ENCODE measurements at regions not wholly inside any gene's neighbourhood (a gene's known extent, or its start where the extent isn't known, plus 50 kb on each side); places are given as distances from the start of the nearest gene placed in this dataset.
"Not testable (repeated sequence)": the region's sequence is repeated elsewhere in the genome, so short reads cannot be mapped to it uniquely, and the experiment has no call there.

- not testable (repeated sequence) for H3K36me3 Mint-ChIP-seq (ENCODE audit: low read depth, unreplicated experiment); H3K9me3 Mint-ChIP-seq (ENCODE audit: unreplicated experiment); DNase-seq (ENCODE audit: low read depth); H3K27me3 ChIP-seq (ENCODE audit: insufficient read depth, low read length); H3K9ac ChIP-seq (ENCODE audit: low read length); H3K79me2 ChIP-seq (ENCODE audit: insufficient read depth, low read length); H3K4me1 Mint-ChIP-seq (ENCODE audit: low read depth, unreplicated experiment); H3K4me3 ChIP-seq (ENCODE audit: insufficient read depth, low read depth, low read length); H3K4me2 ChIP-seq (ENCODE audit: low read length); FAIRE-seq; H3K27ac Mint-ChIP-seq (ENCODE audit: unreplicated experiment); H3K4me3 Mint-ChIP-seq (ENCODE audit: unreplicated experiment); H3K27ac ChIP-seq (ENCODE audit: low read depth, low read length); H4K20me1 ChIP-seq (ENCODE audit: insufficient read depth, low read length); H3K9me3 ChIP-seq (ENCODE audit: insufficient read depth, low read depth, low read length); H3K4me1 ChIP-seq (ENCODE audit: insufficient read depth, low read length); H3K36me3 ChIP-seq (ENCODE audit: insufficient read depth, low read length); H2AFZ ChIP-seq (ENCODE audit: low read depth, low read length)
- peaks cover 21% of the 10 kb centered on the region for H3K27me3 Mint-ChIP-seq (ENCODE audit: low read depth, unreplicated experiment)
Observed at GRCh38 chr16:88199296-88200153, 183.2 kb upstream of the ZNF469 start.

- H3K9ac ChIP-seq (ENCODE audit: low read length); H3K4me1 Mint-ChIP-seq (ENCODE audit: low read depth, unreplicated experiment); H3K4me2 ChIP-seq (ENCODE audit: low read length); H3K79me2 ChIP-seq (ENCODE audit: insufficient read depth, low read length); H3K4me3 Mint-ChIP-seq (ENCODE audit: unreplicated experiment); H3K36me3 ChIP-seq (ENCODE audit: insufficient read depth, low read length); H3K4me1 ChIP-seq (ENCODE audit: insufficient read depth, low read length); H3K9me3 ChIP-seq (ENCODE audit: insufficient read depth, low read depth, low read length); H2AFZ ChIP-seq (ENCODE audit: low read depth, low read length); H3K27ac ChIP-seq (ENCODE audit: low read depth, low read length); H3K9me3 Mint-ChIP-seq (ENCODE audit: unreplicated experiment); H3K4me3 ChIP-seq (ENCODE audit: insufficient read depth, low read depth, low read length); FAIRE-seq; H4K20me1 ChIP-seq (ENCODE audit: insufficient read depth, low read length); H3K27ac Mint-ChIP-seq (ENCODE audit: unreplicated experiment); H3K36me3 Mint-ChIP-seq (ENCODE audit: low read depth, unreplicated experiment); H3K27me3 ChIP-seq (ENCODE audit: insufficient read depth, low read length); DNase-seq (ENCODE audit: low read depth): not testable (repeated sequence)
- H3K27me3 Mint-ChIP-seq (ENCODE audit: low read depth, unreplicated experiment): peaks cover 20% of the 10 kb centered on the region
Observed at GRCh38 chr16:88200154-88200895, 182.4 kb upstream of the ZNF469 start.

- no peak overlapping the region for H3K9ac ChIP-seq (ENCODE audit: low read length)
- H3K4me3 Mint-ChIP-seq (ENCODE audit: unreplicated experiment): no peak overlapping the region
- H3K4me2 ChIP-seq (ENCODE audit: low read length): no peak overlapping the region
- peaks cover 2% of the 10 kb centered on the region for H3K9me3 Mint-ChIP-seq (ENCODE audit: unreplicated experiment)
- no peak overlapping the region for H3K27ac Mint-ChIP-seq (ENCODE audit: unreplicated experiment)
- no peak overlapping the region for H3K4me3 ChIP-seq (ENCODE audit: insufficient read depth, low read depth, low read length)
- H3K36me3 Mint-ChIP-seq (ENCODE audit: low read depth, unreplicated experiment): no peaks in the 10 kb centered on the region
- no peaks in the 10 kb centered on the region for H3K4me1 ChIP-seq (ENCODE audit: insufficient read depth, low read length)
- H3K9me3 ChIP-seq (ENCODE audit: insufficient read depth, low read depth, low read length): no peaks in the 10 kb centered on the region
- DNase-seq (ENCODE audit: low read depth): no peak
- H3K27ac ChIP-seq (ENCODE audit: low read depth, low read length): no peak overlapping the region
- no peak overlapping the region for H2AFZ ChIP-seq (ENCODE audit: low read depth, low read length)
- no peaks in the 10 kb centered on the region for H3K4me1 Mint-ChIP-seq (ENCODE audit: low read depth, unreplicated experiment)
- no peaks in the 10 kb centered on the region for H4K20me1 ChIP-seq (ENCODE audit: insufficient read depth, low read length)
- no peaks in the 10 kb centered on the region for H3K27me3 ChIP-seq (ENCODE audit: insufficient read depth, low read length)
- TF ChIP-seq EZH2 (IDR thresholded peaks at IDR 0.05; ENCODE audit: insufficient read depth, low read length) (no peak), CTCF (IDR thresholded peaks at IDR 0.05; ENCODE audit: insufficient read depth, low read depth, low read length) (no peak)
- no peaks in the 10 kb centered on the region for H3K79me2 ChIP-seq (ENCODE audit: insufficient read depth, low read length)
- no peaks in the 10 kb centered on the region for H3K36me3 ChIP-seq (ENCODE audit: insufficient read depth, low read length)
- no peak for FAIRE-seq
- peaks cover 18% of the 10 kb centered on the region for H3K27me3 Mint-ChIP-seq (ENCODE audit: low read depth, unreplicated experiment)
Observed at GRCh38 chr16:88200896-88201185, 181.9 kb upstream of the ZNF469 start.

- H3K4me1 ChIP-seq (ENCODE audit: insufficient read depth, low read length); H4K20me1 ChIP-seq (ENCODE audit: insufficient read depth, low read length); H3K4me3 Mint-ChIP-seq (ENCODE audit: unreplicated experiment); H3K9ac ChIP-seq (ENCODE audit: low read length); H3K27me3 ChIP-seq (ENCODE audit: insufficient read depth, low read length); H3K4me1 Mint-ChIP-seq (ENCODE audit: low read depth, unreplicated experiment); FAIRE-seq; H3K79me2 ChIP-seq (ENCODE audit: insufficient read depth, low read length); H3K9me3 Mint-ChIP-seq (ENCODE audit: unreplicated experiment); H3K27ac ChIP-seq (ENCODE audit: low read depth, low read length); H3K4me3 ChIP-seq (ENCODE audit: insufficient read depth, low read depth, low read length); H3K36me3 Mint-ChIP-seq (ENCODE audit: low read depth, unreplicated experiment); H2AFZ ChIP-seq (ENCODE audit: low read depth, low read length); H3K9me3 ChIP-seq (ENCODE audit: insufficient read depth, low read depth, low read length); H3K4me2 ChIP-seq (ENCODE audit: low read length); H3K36me3 ChIP-seq (ENCODE audit: insufficient read depth, low read length); DNase-seq (ENCODE audit: low read depth); H3K27ac Mint-ChIP-seq (ENCODE audit: unreplicated experiment): not testable (repeated sequence)
- H3K27me3 Mint-ChIP-seq (ENCODE audit: low read depth, unreplicated experiment): peaks cover 16% of the 10 kb centered on the region
Observed at GRCh38 chr16:88201611-88202010, 181.1 kb upstream of the ZNF469 start.
